SU-DHL-6 (cell line): ENCODE measurements at regions not wholly inside any gene's neighbourhood (a gene's known extent, or its start where the extent isn't known, plus 50 kb on each side); places are given as distances from the start of the nearest gene placed in this dataset.

ENCODE experiments used
- H2AFZ ChIP-seq: fragments of 200-600 bp; sonication (generic); 2 replicates; pipeline ENCODE4 v1.6.1; 2014; ENCODE audit warnings: low read depth, mild to moderate bottlenecking, moderate library complexity, mixed read lengths, antibody characterized with exemption, low read length; ENCODE audit not compliant: severe bottlenecking
- H3F3A ChIP-seq: fragments of 200-600 bp; shearing (Covaris generic); 2 replicates; pipeline ENCODE4 v1.6.0; 2016; ENCODE audit warnings: antibody characterized with exemption, mild to moderate bottlenecking; ENCODE audit not compliant: insufficient read depth
- H3K27ac ChIP-seq: fragments of 200-600 bp; sonication (generic); 2 replicates; pipeline ENCODE4 v1.5.1; 2016; ENCODE audit warnings: low read depth, mild to moderate bottlenecking, low read length, moderate library complexity, mixed read lengths
- H3K27me3 ChIP-seq: fragments of 200-600 bp; sonication (generic), shearing (Covaris generic); 2 replicates; pipeline ENCODE4 v1.6.0; 2014; ENCODE audit warnings: mild to moderate bottlenecking, low read length
- H3K36me3 ChIP-seq: fragments of 200-600 bp; sonication (generic); 2 replicates; pipeline ENCODE4 v1.6.1; 2014; ENCODE audit warnings: mild to moderate bottlenecking, low read length, mixed read lengths
- H3K4me2 ChIP-seq: fragments of 300-600, 200-600 bp; shearing (Covaris generic), sonication (generic); 2 replicates; pipeline ENCODE4 v1.6.0; 2014; ENCODE audit warnings: low read length, low read depth, mild to moderate bottlenecking; ENCODE audit not compliant: poor library complexity, severe bottlenecking
- H3K4me3 ChIP-seq: fragments of 200-600 bp; sonication (generic); 2 replicates; pipeline ENCODE4 v1.5.1; 2014; ENCODE audit warnings: antibody characterized with exemption, low read length, mild to moderate bottlenecking, mixed read lengths; ENCODE audit not compliant: insufficient read depth, poor library complexity, severe bottlenecking
- H3K79me2 ChIP-seq: fragments of 200-600 bp; sonication (generic); 2 replicates; pipeline ENCODE4 v1.6.1; 2014; ENCODE audit warnings: mild to moderate bottlenecking, low read length, moderate library complexity; ENCODE audit not compliant: insufficient read depth
- H3K9ac ChIP-seq: fragments of 200-600 bp; sonication (generic); 2 replicates; pipeline ENCODE4 v1.7.0; 2014; ENCODE audit warnings: mild to moderate bottlenecking, low read length
- H3K9me2 ChIP-seq: fragments of 200-600 bp; sonication (generic); replicated peaks from 2 replicates; pipeline ENCODE4 v1.6.1; 2014; ENCODE audit warnings: low read length; ENCODE audit not compliant: insufficient read depth
- H3K9me3 ChIP-seq: fragments of 200-600 bp; sonication (generic); 2 replicates; pipeline ENCODE4 v1.6.1; 2014; ENCODE audit warnings: low read length, mixed read lengths; ENCODE audit not compliant: insufficient read depth
- H4K20me1 ChIP-seq: fragments of 200-600 bp; sonication (generic); 2 replicates; pipeline ENCODE4 v1.6.1; 2014; ENCODE audit warnings: low read depth, mild to moderate bottlenecking, antibody characterized with exemption, low read length, moderate library complexity, mixed read lengths
- EZH2phosphoT487 ChIP-seq: fragments of 200-600 bp; sonication (generic), shearing (Covaris generic); conservative IDR thresholded peaks from 2 replicates; pipeline ENCODE4 v1.6.1; 2018; ENCODE audit warnings: mild to moderate bottlenecking, antibody characterized with exemption, low read length, moderate library complexity, mixed read lengths
- TF ChIP-seq, protein P1 (sequence below): fragments of 200-600 bp; sonication (generic); IDR thresholded peaks from one replicate; pipeline ENCODE4 v1.5.1; 2017; ENCODE audit warnings: antibody characterized with exemption, mild to moderate bottlenecking, low read length, moderate library complexity; ENCODE audit not compliant: insufficient read depth, poor library complexity, severe bottlenecking

GRCh38 chr6:4658486-4658885, 117.7 kb upstream of the CDYL start:
- Histone ChIP-seq H3K9me2 (no peaks in the 10 kb centered on the region), H2AFZ (no peak overlapping the region), H3K9ac (no peak overlapping the region), H3K4me3 (no peak overlapping the region), H3K27me3 (no peaks in the 10 kb centered on the region), H3K9me3 (no peaks in the 10 kb centered on the region), H3F3A (no peaks in the 10 kb centered on the region), H3K36me3 (no peaks in the 10 kb centered on the region), H3K4me2 (no peak overlapping the region), H3K27ac (no peak overlapping the region), H4K20me1 (no peaks in the 10 kb centered on the region), H3K79me2 (no peaks in the 10 kb centered on the region)
- TF ChIP-seq EZH2phosphoT487, result no peak
- TF ChIP-seq, protein P1, sequence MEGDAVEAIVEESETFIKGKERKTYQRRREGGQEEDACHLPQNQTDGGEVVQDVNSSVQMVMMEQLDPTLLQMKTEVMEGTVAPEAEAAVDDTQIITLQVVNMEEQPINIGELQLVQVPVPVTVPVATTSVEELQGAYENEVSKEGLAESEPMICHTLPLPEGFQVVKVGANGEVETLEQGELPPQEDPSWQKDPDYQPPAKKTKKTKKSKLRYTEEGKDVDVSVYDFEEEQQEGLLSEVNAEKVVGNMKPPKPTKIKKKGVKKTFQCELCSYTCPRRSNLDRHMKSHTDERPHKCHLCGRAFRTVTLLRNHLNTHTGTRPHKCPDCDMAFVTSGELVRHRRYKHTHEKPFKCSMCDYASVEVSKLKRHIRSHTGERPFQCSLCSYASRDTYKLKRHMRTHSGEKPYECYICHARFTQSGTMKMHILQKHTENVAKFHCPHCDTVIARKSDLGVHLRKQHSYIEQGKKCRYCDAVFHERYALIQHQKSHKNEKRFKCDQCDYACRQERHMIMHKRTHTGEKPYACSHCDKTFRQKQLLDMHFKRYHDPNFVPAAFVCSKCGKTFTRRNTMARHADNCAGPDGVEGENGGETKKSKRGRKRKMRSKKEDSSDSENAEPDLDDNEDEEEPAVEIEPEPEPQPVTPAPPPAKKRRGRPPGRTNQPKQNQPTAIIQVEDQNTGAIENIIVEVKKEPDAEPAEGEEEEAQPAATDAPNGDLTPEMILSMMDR, result no peak

- Histone ChIP-seq H3K9ac (no peak overlapping the region), H3K36me3 (0 out of 2 replicates have a peak, but pooled peaks cover 4% of the 10 kb centered on the region), H3K9me3 (0 out of 2 replicates have a peak, but pooled peaks cover 8% of the 10 kb centered on the region), H3K4me2 (no peak overlapping the region), H3K27ac (no peak overlapping the region), H3F3A (no peaks in the 10 kb centered on the region), H3K4me3 (no peak overlapping the region), H3K27me3 (no peaks in the 10 kb centered on the region), H4K20me1 (no peaks in the 10 kb centered on the region), H2AFZ (no peak overlapping the region), H3K79me2 (no peaks in the 10 kb centered on the region), H3K9me2 (no peaks in the 10 kb centered on the region)
- no peak for TF ChIP-seq EZH2phosphoT487
- TF ChIP-seq, protein P1, result no peak
Observed at GRCh38 chr6:4656106-4656505, 120.1 kb upstream of the CDYL start.

DNA sequence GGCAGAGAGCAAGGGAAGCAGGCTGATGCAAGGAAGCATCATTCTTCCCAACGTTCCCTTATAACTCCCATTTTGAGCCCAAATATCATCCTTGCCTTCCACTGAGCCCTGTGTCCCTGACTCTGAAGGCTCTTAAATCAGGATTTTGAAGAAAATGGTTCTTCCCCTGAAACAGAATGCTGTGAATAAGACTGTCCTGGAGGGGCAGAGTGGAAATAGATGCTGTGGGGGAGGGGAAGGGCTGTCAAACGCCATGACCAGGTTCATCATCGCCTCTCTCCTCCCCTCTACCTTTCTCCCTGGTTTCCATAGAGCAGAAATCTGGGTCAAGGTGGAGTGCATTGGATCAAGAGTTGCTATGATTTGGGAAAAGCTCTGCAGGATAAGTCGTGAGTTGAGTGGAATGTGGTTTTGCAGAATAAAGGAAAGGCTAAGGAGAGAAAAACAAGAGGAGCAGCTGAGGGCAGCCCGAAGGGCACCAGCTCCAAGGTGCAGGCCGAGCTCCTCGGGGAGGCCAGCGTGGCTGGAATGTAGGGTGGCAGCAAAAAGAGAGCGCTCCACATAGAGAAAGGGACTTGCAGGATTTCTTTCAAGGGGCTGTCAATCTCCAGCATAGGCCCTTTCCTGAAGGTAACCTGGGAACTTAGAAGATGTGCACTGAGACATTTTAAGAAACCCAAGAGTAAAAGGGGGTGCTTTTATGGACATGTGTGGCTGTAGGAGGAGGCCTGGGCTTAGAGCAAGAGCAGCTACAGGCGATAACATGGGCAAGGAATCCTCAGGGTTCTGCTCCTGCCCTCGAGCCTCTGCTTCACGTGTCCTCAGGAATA, 120.8 kb upstream of the CDYL start:
- no peak for TF ChIP-seq EZH2phosphoT487
- TF ChIP-seq, protein P1, result no peak
- Histone ChIP-seq H2AFZ (no peak overlapping the region), H3K9me3 (0 out of 2 replicates have a peak, but pooled peaks cover 8% of the 10 kb centered on the region), H3K4me3 (no peak overlapping the region), H3K9ac (no peak overlapping the region), H3K27me3 (peaks cover 3% of the 10 kb centered on the region; the same call in 1 of the 2 replicates), H3K79me2 (no peaks in the 10 kb centered on the region), H4K20me1 (no peaks in the 10 kb centered on the region), H3K27ac (no peak overlapping the region), H3K36me3 (0 out of 2 replicates have a peak, but pooled peaks cover 4% of the 10 kb centered on the region), H3K9me2 (no peaks in the 10 kb centered on the region), H3K4me2 (no peak overlapping the region), H3F3A (no peaks in the 10 kb centered on the region)
